ENCODE measurements at regions not wholly inside any gene's neighbourhood (a gene's known extent, or its start where the extent isn't known, plus 50 kb on each side); places are given as distances from the start of the nearest gene placed in this dataset.
A peak's percentile ranks its signal among the peaks of the same experiment; 100 is the strongest.

GRCh38 chr4:34731070-34731469, 1513.2 kb downstream of the ARAP2 start:
- TF ChIP-seq HOXB5 (CRISPR knock-in tag; IDR thresholded peaks at IDR 0.05) = no peak
- TF ChIP-seq POLR2AphosphoS2 (conservative IDR thresholded peaks at IDR 0.05; ENCODE audit: low read length) = no peak
- TF ChIP-seq CHD2 (IDR thresholded peaks at IDR 0.05; ENCODE audit: low read length, partially characterized antibody) = no peak
- TF ChIP-seq HOXA7 (CRISPR knock-in tag; IDR thresholded peaks at IDR 0.05) = no peak
- no peak for TF ChIP-seq ZNF302 (CRISPR knock-in tag; IDR thresholded peaks at IDR 0.05)
- no peak for TF ChIP-seq HDAC2 (IDR thresholded peaks at IDR 0.05)
- no peak for TF ChIP-seq PBX3 (IDR thresholded peaks at IDR 0.05)
- no peak for TF ChIP-seq HOXB13 (CRISPR knock-in tag; IDR thresholded peaks at IDR 0.05; ENCODE audit: low read depth)
- no peak for FAIRE-seq

GRCh38 chr4:34732176-34732950, 1512.0 kb downstream of the ARAP2 start:
- WGBS (ENCODE audit: missing lambda C conversion rate) = 6% methylated on average over 2 of the region's 2 CpGs
- H3K27ac ChIP-seq = peak overlapping the region; percentile 61 to 67
- H3K4me1 ChIP-seq = peaks cover 15% of the 10 kb centered on the region; the same call in 1 of the 3 replicates
- H3K4me3 ChIP-seq = no peak overlapping the region
- ChIA-PET POLR2A (no interaction called here), CTCF (no interaction called here)
- FAIRE-seq = no peak
- no peak for TF ChIP-seq EP300 (IDR thresholded peaks at IDR 0.05)
- TF ChIP-seq CBX8 (IDR thresholded peaks at IDR 0.05) = no peak
- TF ChIP-seq HOXA7 (CRISPR knock-in tag; IDR thresholded peaks at IDR 0.05) = no peak
- no peak for TF ChIP-seq JUNB (IDR thresholded peaks at IDR 0.05)
- TF ChIP-seq HOXB13 (CRISPR knock-in tag; IDR thresholded peaks at IDR 0.05; ENCODE audit: low read depth) = no peak
- TF ChIP-seq RAD21 (conservative IDR thresholded peaks at IDR 0.05 in 1 of 2, IDR thresholded peaks at IDR 0.05 in 1 of 2) = no peak
- no peak for TF ChIP-seq HEYL (CRISPR knock-in tag; IDR thresholded peaks at IDR 0.05)
- no peak for TF ChIP-seq RFX5 (IDR thresholded peaks at IDR 0.05)
- H3K4me2 ChIP-seq = peak overlapping the region; percentile 54
- ATAC-seq = no peak; a peak in 1 of 6 replicates
- no peak for DNase-seq (ENCODE audit: low read depth in 1 of 2, low spot score in 1 of 2)
- no peaks in the 10 kb centered on the region for H3K9me3 ChIP-seq

More at GRCh38 chr4:34731070-34731469, 1513.2 kb downstream of the ARAP2 start:
- ChIA-PET CTCF (no interaction called here), POLR2A (no interaction called here)
- H3K4me2 ChIP-seq = peak overlapping the region; percentile 19; the same call in 1 of the 3 replicates
- H3K4me1 ChIP-seq = peaks cover 15% of the 10 kb centered on the region; the same call in 1 of the 3 replicates
- ATAC-seq (no peak), DNase-seq (ENCODE audit: low read depth in 1 of 2, low spot score in 1 of 2) (no peak)
- no peak overlapping the region for H3K4me3 ChIP-seq
- no peak overlapping the region for H3K27ac ChIP-seq
- H3K9me3 ChIP-seq = no peaks in the 10 kb centered on the region

- DNase-seq (ENCODE audit: low read depth in 1 of 2, low spot score in 1 of 2) (peak in 1 of 2 experiments; percentile 81), ATAC-seq (peak; percentile 66 to 93; a peak in 5 of 6 replicates), FAIRE-seq (no peak)
- H3K9me3 ChIP-seq = no peaks in the 10 kb centered on the region
- CTCF ChIA-PET = no interaction called here
- peak overlapping the region in 1 of 2 experiments; percentile 67; a peak in 3 of 6 replicates for H3K27ac ChIP-seq
- no peak for TF ChIP-seq RNF2 (IDR thresholded peaks at IDR 0.05; ENCODE audit: borderline replicate concordance, low read depth)
- peak; percentile 24 to 46; a peak in 2 of 5 replicates for TF ChIP-seq EP300 (IDR thresholded peaks at IDR 0.05)
- no peak for TF ChIP-seq ELK1 (IDR thresholded peaks at IDR 0.05; ENCODE audit: low read depth, low read length)
- no peak for TF ChIP-seq CHD4 (IDR thresholded peaks at IDR 0.05; ENCODE audit: borderline replicate concordance)
- TF ChIP-seq JUN (IDR thresholded peaks at IDR 0.05) = 0 out of 5 replicates have a peak, but pooled peaks have one; percentile 20
- TF ChIP-seq MAZ (IDR thresholded peaks at IDR 0.05; ENCODE audit: borderline replicate concordance, low read depth, low read length) = no peak
- TF ChIP-seq HOXA7 (CRISPR knock-in tag; IDR thresholded peaks at IDR 0.05) = no peak
- no peak for TF ChIP-seq CBX2 (IDR thresholded peaks at IDR 0.05; ENCODE audit: borderline replicate concordance, low read depth)
- TF ChIP-seq RAD21 (conservative IDR thresholded peaks at IDR 0.05 in 1 of 2, IDR thresholded peaks at IDR 0.05 in 1 of 2) = no peak
- TF ChIP-seq HEYL (CRISPR knock-in tag; IDR thresholded peaks at IDR 0.05) = no peak
- peak; percentile 67 for TF ChIP-seq GATA3 (IDR thresholded peaks at IDR 0.05; ENCODE audit: borderline replicate concordance)
- no peak for TF ChIP-seq BHLHE40 (IDR thresholded peaks at IDR 0.05; ENCODE audit: low read depth, low read length)
- peak; percentile 47 for TF ChIP-seq MAFK (IDR thresholded peaks at IDR 0.05; ENCODE audit: partially characterized antibody)
- WGBS (ENCODE audit: missing lambda C conversion rate) = 5% methylated on average over 10 of the region's 10 CpGs
- peak overlapping the region; percentile 54 for H3K4me2 ChIP-seq
- H3K4me1 ChIP-seq = peaks cover 15% of the 10 kb centered on the region; the same call in 1 of the 3 replicates
- no peak overlapping the region for H3K4me3 ChIP-seq
- POLR2A ChIA-PET = no interaction called here
Observed at GRCh38 chr4:34733185-34733941, 1511.0 kb downstream of the ARAP2 start.
